HepG2 (cell line): ENCODE measurements at regions not wholly inside any gene's neighbourhood (a gene's known extent, or its start where the extent isn't known, plus 50 kb on each side); places are given as distances from the start of the nearest gene placed in this dataset.

Experiments used
- ATAC-seq: fragments of 200-7000 bp; cut with Tn5 transposase; 3 replicates; pipeline ENCODE4 v1.9.1; 2020; ENCODE audit warnings: mild to moderate bottlenecking, moderate library complexity
- BruUV-seq: library from RNA; stranded (reverse); fragments of 400-500 nt; replicated peaks from 2 replicates; lab custom pipeline; 2021; lab: Mats Ljungman, UMichigan
- CTCF ChIA-PET: fragments of 300-600 bp; formaldehyde crosslinking; extraction: SDS; loops from one replicate; lab custom pipeline; 2021; ENCODE audit warnings: low total read pairs, inconsistent platforms, low intra/inter-chr PET ratio; lab: Yijun Ruan, JAX
- POLR2A ChIA-PET: fragments of 350-600 bp; sonication (Branson Sonifier 250); formaldehyde crosslinking; loops from one replicate; lab custom pipeline; 2020; ENCODE audit warnings: antibody characterized with exemption, inconsistent platforms; lab: Yijun Ruan, JAX
- DNase-seq: peaks from one replicate; pipeline ENCODE4 v3.0.0-alpha.2; 2015; ENCODE audit warnings: low spot score
- FAIRE-seq: peaks from 3 replicates; lab custom pipeline; 2011; peaks lifted over from hg19 to GRCh38; lab: Jason Lieb, UNC
- H2AFZ ChIP-seq: one replicate; pipeline ENCODE4 v1.6.1; 2011; ENCODE audit warnings: low read length, inconsistent platforms
- H3K27ac ChIP-seq: fragments of 300-600 bp; 3 replicates; pipeline ENCODE4 v1.8.0; 2011; ENCODE audit warnings: mixed run types, mild to moderate bottlenecking, mixed read lengths, low read length, inconsistent platforms; ENCODE audit not compliant: insufficient read depth; ENCODE audit errors: extremely low read length
- H3K27me3 ChIP-seq, 2 experiments: fragments of 200-600 bp in 1 of 2; 2 replicates in 1 of 2; 3 replicates in 1 of 2; pipeline versions ENCODE4 v1.6.0 to v1.8.0; 2011; ENCODE audit warnings: low read length in 2 of 2, mild to moderate bottlenecking in 2 of 2, moderate library complexity in 2 of 2, inconsistent platforms in 1 of 2; ENCODE audit not compliant: insufficient read depth in 2 of 2, control insufficient read depth in 1 of 2
- H3K36me3 ChIP-seq, 2 experiments: fragments of 200-600 bp in 1 of 2; replicated peaks in 1 of 2; 2 replicates in 1 of 2; 3 replicates in 1 of 2; pipeline versions ENCODE4 v1.5.1 to v1.8.0; 2011; ENCODE audit warnings: low read length in 2 of 2, inconsistent platforms in 1 of 2; ENCODE audit not compliant: insufficient read depth in 2 of 2, control insufficient read depth in 1 of 2
- H3K4me1 ChIP-seq: 2 replicates; pipeline ENCODE4 v1.5.1; 2012; ENCODE audit warnings: low read length, inconsistent platforms; ENCODE audit not compliant: insufficient read depth
- H3K4me2 ChIP-seq: 2 replicates; pipeline ENCODE4 v1.6.0; 2011; ENCODE audit warnings: low read depth, low read length, inconsistent platforms
- H3K4me3 ChIP-seq, 3 experiments: fragments of 200-600 bp in 1 of 3; sonication (generic), shearing (Covaris generic) in 1 of 3; replicated peaks in 1 of 3; 2 replicates each; pipeline ENCODE4 v1.5.1; 2011 to 2016; ENCODE audit warnings: low read length in 3 of 3, inconsistent platforms in 2 of 3, low read depth in 2 of 3, mild to moderate bottlenecking in 2 of 3, control low read depth in 1 of 3, mixed read lengths in 1 of 3; ENCODE audit not compliant: insufficient read depth in 1 of 3
- H3K79me2 ChIP-seq: one replicate; pipeline ENCODE4 v1.6.1; 2011; ENCODE audit warnings: low read length, inconsistent platforms; ENCODE audit not compliant: insufficient read depth
- H3K9ac ChIP-seq: 2 replicates; pipeline ENCODE4 v1.6.0; 2011; ENCODE audit warnings: mild to moderate bottlenecking, low read depth, low read length, inconsistent platforms; ENCODE audit not compliant: insufficient read depth
- H3K9me3 ChIP-seq: 2 replicates; pipeline ENCODE4 v1.5.1; 2012; ENCODE audit warnings: mild to moderate bottlenecking, low read length
- H4K20me1 ChIP-seq: 2 replicates; pipeline ENCODE4 v1.6.0; 2011; ENCODE audit warnings: inconsistent platforms, mild to moderate bottlenecking, low read length, moderate library complexity; ENCODE audit not compliant: insufficient read depth
- HDAC2 ChIP-seq: sonication (generic); formaldehyde crosslinking; IDR thresholded peaks from 2 replicates; pipeline ENCODE4 v1.4.0; 2020; ENCODE audit warnings: missing genetic modification reagents
- HNRNPH1 ChIP-seq: fragments of 200-400 bp; formaldehyde crosslinking; optimal IDR thresholded peaks from 2 replicates; pipeline ENCODE3; 2017; ENCODE audit warnings: mild to moderate bottlenecking, low read depth, low read length
- HOXA5 ChIP-seq: sonication (generic); formaldehyde crosslinking; IDR thresholded peaks from 2 replicates; pipeline ENCODE4 v1.4.0; 2020; ENCODE audit warnings: missing genetic modification reagents
- KDM4B ChIP-seq: sonication (generic); formaldehyde crosslinking; IDR thresholded peaks from 2 replicates; pipeline ENCODE4 v1.4.0; 2020; ENCODE audit warnings: missing genetic modification reagents
- MED13 ChIP-seq: sonication (generic); formaldehyde crosslinking; IDR thresholded peaks from 2 replicates; pipeline ENCODE4 v1.5.0; 2020; ENCODE audit warnings: missing genetic modification reagents
- NCOR1 ChIP-seq: fragments of 200-600 bp; sonication (generic); IDR thresholded peaks from 2 replicates; pipeline ENCODE4 v1.7.0; 2017; ENCODE audit warnings: antibody characterized with exemption, low read length, borderline replicate concordance
- NFKBIZ ChIP-seq: IDR thresholded peaks from 2 replicates; pipeline ENCODE4 v1.6.1; 2018; ENCODE audit warnings: missing genetic modification reagents, missing compliant biosample characterization
- PHF20 ChIP-seq: sonication (generic); formaldehyde crosslinking; IDR thresholded peaks from 2 replicates; pipeline ENCODE4 v1.5.0; 2020; ENCODE audit warnings: mild to moderate bottlenecking, missing genetic modification reagents
- THRA ChIP-seq: sonication (generic); formaldehyde crosslinking; IDR thresholded peaks from 2 replicates; pipeline ENCODE4 v1.4.0; 2020; ENCODE audit warnings: missing genetic modification reagents, borderline replicate concordance
- YY1 ChIP-seq: IDR thresholded peaks from 2 replicates; pipeline ENCODE4 v1.6.1; 2011; ENCODE audit warnings: low read length, low read depth, moderate library complexity, mild to moderate bottlenecking; ENCODE audit not compliant: insufficient read depth, insufficient replicate concordance
- ZNF510 ChIP-seq: sonication (generic); formaldehyde crosslinking; IDR thresholded peaks from 2 replicates; pipeline ENCODE4 v1.4.0; 2020; ENCODE audit warnings: low read depth, mild to moderate bottlenecking, missing genetic modification reagents
- ZNF567 ChIP-seq: sonication (generic); formaldehyde crosslinking; IDR thresholded peaks from 2 replicates; pipeline ENCODE4 v1.8.1; 2023; ENCODE audit warnings: mild to moderate bottlenecking, missing genetic modification reagents, borderline replicate concordance
- ZNF691 ChIP-seq: sonication (generic); formaldehyde crosslinking; IDR thresholded peaks from 2 replicates; pipeline ENCODE4 v1.4.0; 2020; ENCODE audit warnings: missing genetic modification reagents, low read depth, mild to moderate bottlenecking, borderline replicate concordance
- ZNF747 ChIP-seq: sonication (generic); formaldehyde crosslinking; IDR thresholded peaks from 2 replicates; pipeline ENCODE4 v1.8.1; 2023; ENCODE audit warnings: missing genetic modification reagents, mild to moderate bottlenecking, borderline replicate concordance
- WGBS: methylation state at CpG from one replicate; pipeline ENCODE4 v1.1.6; 2017; ENCODE audit warnings: low lambda C conversion rate; 5-methylcytosine and 5-hydroxymethylcytosine counted together
- in situ Hi-C: cut with HindIII; loops from 2 replicates; pipeline ENCODE4 v1.10.0; 2017; ENCODE audit warnings: low pct_unique_long_range_greater_than_20kb; ENCODE audit not compliant: extremely low pct_ligation_motif_present
- intact Hi-C: fragments of 100-400 bp; cut with micrococcal nuclease; formaldehyde crosslinking; loops from one replicate; pipeline ENCODE4 v1.10.0; 2022; ENCODE audit not compliant: unreplicated experiment
- TF ChIP-seq, protein P1 (sequence below): sonication (generic); formaldehyde crosslinking; IDR thresholded peaks from 2 replicates; pipeline ENCODE4 v1.4.0; 2020; ENCODE audit warnings: low read depth, mild to moderate bottlenecking, missing genetic modification reagents
- TF ChIP-seq, protein P2 (sequence below), 2 experiments: sonication (generic) in 1 of 2; formaldehyde crosslinking in 1 of 2; IDR thresholded peaks; 2 replicates each; pipeline versions ENCODE4 v1.4.0 to v1.6.1; 2016 to 2020; ENCODE audit warnings: borderline replicate concordance in 1 of 2, low read depth in 1 of 2, mild to moderate bottlenecking in 1 of 2, missing genetic modification reagents in 1 of 2
- TF ChIP-seq, protein P3 (sequence below): sonication (generic); formaldehyde crosslinking; IDR thresholded peaks from 2 replicates; pipeline ENCODE4 v1.5.0; 2020; ENCODE audit warnings: missing genetic modification reagents

DNA sequence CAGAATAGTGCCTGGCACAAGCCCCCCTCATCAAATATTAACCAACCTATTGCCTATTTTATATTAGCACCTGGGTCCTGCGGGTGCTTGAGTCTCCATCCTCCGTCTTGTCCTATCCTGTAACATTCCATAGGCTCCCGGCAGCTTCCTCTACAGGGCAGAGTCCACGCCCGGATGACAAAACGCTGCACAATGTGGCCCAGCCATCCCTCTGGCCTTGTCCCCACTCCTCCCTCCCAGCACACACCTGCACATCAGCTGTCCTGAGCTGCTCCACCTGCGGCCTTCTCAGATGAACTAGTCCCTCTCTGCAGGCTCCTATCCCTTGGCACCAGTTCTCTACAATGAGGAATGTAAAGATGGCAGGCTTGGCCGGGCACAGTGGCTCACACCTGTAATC lies 153.5 kb upstream of the PDE1C start:
- FAIRE-seq, result no peak
- 5% methylated on average over 8 of the region's 8 CpGs for WGBS
- ChIA-PET CTCF (no interaction called here), POLR2A (no interaction called here)
- 0 out of 3 replicates have a peak, but pooled peaks have one; percentile 29 for ATAC-seq
- no peak for DNase-seq
- in situ Hi-C loops (no loop called here), intact Hi-C loops (no loop called here)
- Histone ChIP-seq H3K27me3 (peaks cover 0 to 13% of the 10 kb centered on the region in 2 experiments; a peak in 2 of 5 replicates), H3K36me3 (no peaks in the 10 kb centered on the region), H3K9ac (no peak overlapping the region), H2AFZ (no peak overlapping the region), H3K79me2 (no peaks in the 10 kb centered on the region), H3K4me1 (no peaks in the 10 kb centered on the region), H3K27ac (no peak overlapping the region), H3K4me3 (no peak overlapping the region), H3K9me3 (no peaks in the 10 kb centered on the region), H4K20me1 (no peaks in the 10 kb centered on the region), H3K4me2 (no peak overlapping the region)
- no TSS peak for BruUV-seq
- no peak for TF ChIP-seq KDM4B (CRISPR knock-in tag)
- TF ChIP-seq NFKBIZ (CRISPR knock-in tag), result no peak
- TF ChIP-seq NCOR1, result no peak
- no peak for TF ChIP-seq ZNF747
- no peak for TF ChIP-seq PHF20 (CRISPR knock-in tag)
- TF ChIP-seq, protein P1, sequence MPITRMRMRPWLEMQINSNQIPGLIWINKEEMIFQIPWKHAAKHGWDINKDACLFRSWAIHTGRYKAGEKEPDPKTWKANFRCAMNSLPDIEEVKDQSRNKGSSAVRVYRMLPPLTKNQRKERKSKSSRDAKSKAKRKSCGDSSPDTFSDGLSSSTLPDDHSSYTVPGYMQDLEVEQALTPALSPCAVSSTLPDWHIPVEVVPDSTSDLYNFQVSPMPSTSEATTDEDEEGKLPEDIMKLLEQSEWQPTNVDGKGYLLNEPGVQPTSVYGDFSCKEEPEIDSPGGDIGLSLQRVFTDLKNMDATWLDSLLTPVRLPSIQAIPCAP (CRISPR knock-in tag), result no peak
- no peak for TF ChIP-seq ZNF691
- no peak for TF ChIP-seq ZNF567 (CRISPR knock-in tag)
- TF ChIP-seq YY1, result no peak
- TF ChIP-seq THRA (CRISPR knock-in tag), result no peak
- TF ChIP-seq HDAC2, result no peak
- no peak for TF ChIP-seq MED13 (CRISPR knock-in tag)
- no peak for TF ChIP-seq HNRNPH1
- TF ChIP-seq, protein P2, sequence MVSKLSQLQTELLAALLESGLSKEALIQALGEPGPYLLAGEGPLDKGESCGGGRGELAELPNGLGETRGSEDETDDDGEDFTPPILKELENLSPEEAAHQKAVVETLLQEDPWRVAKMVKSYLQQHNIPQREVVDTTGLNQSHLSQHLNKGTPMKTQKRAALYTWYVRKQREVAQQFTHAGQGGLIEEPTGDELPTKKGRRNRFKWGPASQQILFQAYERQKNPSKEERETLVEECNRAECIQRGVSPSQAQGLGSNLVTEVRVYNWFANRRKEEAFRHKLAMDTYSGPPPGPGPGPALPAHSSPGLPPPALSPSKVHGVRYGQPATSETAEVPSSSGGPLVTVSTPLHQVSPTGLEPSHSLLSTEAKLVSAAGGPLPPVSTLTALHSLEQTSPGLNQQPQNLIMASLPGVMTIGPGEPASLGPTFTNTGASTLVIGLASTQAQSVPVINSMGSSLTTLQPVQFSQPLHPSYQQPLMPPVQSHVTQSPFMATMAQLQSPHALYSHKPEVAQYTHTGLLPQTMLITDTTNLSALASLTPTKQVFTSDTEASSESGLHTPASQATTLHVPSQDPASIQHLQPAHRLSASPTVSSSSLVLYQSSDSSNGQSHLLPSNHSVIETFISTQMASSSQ (IDR thresholded peaks at IDR 0.05; ENCODE audit: low read depth), result no peak
- TF ChIP-seq, protein P2 (CRISPR knock-in tag; IDR thresholded peaks at IDR 0.05; ENCODE audit: borderline replicate concordance), result no peak
- TF ChIP-seq HOXA5 (CRISPR knock-in tag), result no peak
- TF ChIP-seq, protein P3, sequence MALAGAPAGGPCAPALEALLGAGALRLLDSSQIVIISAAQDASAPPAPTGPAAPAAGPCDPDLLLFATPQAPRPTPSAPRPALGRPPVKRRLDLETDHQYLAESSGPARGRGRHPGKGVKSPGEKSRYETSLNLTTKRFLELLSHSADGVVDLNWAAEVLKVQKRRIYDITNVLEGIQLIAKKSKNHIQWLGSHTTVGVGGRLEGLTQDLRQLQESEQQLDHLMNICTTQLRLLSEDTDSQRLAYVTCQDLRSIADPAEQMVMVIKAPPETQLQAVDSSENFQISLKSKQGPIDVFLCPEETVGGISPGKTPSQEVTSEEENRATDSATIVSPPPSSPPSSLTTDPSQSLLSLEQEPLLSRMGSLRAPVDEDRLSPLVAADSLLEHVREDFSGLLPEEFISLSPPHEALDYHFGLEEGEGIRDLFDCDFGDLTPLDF (CRISPR knock-in tag), result no peak
- no peak for TF ChIP-seq ZNF510 (CRISPR knock-in tag)
